Embryonic facial prominence (tissue), 1 donor: ENCODE measurements at regions not wholly inside any gene's neighbourhood (a gene's known extent, or its start where the extent isn't known, plus 50 kb on each side); places are given as distances from the start of the nearest gene placed in this dataset.
"Not testable (repeated sequence)": the region's sequence is repeated elsewhere in the genome, so short reads cannot be mapped to it uniquely, and the experiment has no call there.

ENCODE experiments used
- DNase-seq: peaks from one replicate; pipeline ENCODE4 v3.0.0-alpha.2; 2016; ENCODE audit errors: extremely low spot score

DNA sequence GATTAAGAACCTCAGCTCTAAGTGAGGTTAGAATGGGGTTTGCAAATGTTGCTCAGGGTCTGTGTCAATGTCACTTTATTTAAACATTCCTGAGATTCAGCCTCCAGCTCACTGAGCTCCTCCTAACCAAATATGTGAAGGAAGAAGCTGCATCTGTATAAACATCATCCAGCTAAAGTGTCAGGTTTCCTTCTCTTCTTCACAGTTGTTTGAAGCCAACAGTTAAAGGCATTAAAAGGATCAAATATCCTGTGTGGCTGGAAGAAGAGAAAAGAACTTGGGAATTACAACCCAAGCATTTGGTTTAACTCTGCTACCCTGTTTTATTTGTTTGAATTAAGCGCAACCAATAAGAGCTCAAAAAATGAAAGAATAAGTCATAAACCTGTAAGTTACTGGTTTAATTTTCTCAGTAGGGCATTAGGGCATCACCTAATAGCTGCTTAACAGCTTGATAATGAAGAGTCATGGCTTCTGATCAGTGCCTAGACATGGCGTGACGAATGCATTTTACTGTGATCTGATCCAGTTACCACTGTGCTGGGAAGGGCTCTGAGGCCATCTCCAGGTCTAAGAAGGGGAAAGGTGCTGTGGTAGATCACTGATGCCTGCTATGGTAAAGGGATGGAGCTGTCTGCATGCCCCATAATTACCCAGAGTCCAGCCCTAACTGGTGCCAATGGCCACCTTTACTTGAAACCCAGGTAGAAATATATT lies 165.7 kb upstream of the TSC22D2 start:
- no peak for DNase-seq

GRCh38 chr3:150240891-150241290 lies 167.2 kb upstream of the TSC22D2 start:
- DNase-seq = no peak

GRCh38 chr3:150239766-150240165 lies 168.3 kb upstream of the TSC22D2 start:
- DNase-seq = no peak

DNA sequence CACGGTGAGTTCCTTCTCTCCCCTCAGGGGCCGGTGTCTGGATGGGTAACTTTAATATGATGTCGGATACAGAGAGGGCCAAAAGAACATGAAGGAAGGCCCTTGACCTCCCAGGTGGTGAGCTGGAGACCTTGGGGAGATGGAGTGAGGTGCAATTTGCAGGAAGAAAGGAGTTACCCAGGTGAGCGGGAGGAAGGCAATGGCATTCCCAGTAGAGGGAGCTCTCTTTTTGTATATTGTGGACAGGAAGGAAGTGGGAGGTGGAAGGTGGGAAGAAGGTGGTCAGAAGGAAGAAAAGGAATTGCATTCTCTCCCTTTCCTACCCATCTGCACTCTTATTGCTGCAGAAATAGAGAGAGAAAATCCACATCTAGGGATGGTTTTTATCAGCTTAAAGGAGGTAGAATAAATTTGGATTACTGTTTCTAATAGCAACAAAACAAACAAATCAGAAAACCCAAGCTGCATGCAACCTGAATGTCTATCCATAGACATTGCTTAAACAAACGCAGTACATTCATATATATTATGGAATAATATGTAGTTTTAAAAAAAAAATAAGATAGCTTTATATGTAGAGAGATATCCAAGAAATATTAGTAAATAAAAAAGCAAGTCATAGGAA lies 169.0 kb upstream of the TSC22D2 start:
- DNase-seq = no peak

GRCh38 chr3:150238048-150238802 lies 169.9 kb upstream of the TSC22D2 start:
- DNase-seq = no peak

GRCh38 chr3:150237490-150237889 lies 170.6 kb upstream of the TSC22D2 start:
- DNase-seq = no peak

- no peak for DNase-seq
Measured at GRCh38 chr3:150236316-150237082, 171.6 kb upstream of the TSC22D2 start.

DNA sequence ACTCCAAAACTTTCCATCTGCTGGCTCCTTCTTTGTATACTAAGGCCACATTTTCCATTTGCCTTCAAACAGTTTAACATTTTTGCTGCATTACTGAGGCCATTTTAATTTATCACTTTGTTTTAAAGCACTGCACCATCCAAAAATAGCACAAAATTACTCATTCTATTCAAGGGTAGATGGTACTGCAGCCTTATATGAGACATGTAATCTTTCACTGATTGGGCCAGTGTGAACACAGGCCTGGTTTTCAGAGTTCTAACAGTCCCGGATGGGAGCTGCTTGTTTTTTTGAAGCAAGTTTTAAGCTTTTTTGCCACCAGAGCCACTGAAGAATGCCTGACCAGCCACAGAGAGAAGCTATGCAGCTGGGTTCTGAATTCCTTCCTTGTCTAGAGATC lies 172.3 kb upstream of the TSC22D2 start:
- DNase-seq = no peak

GRCh38 chr3:150232992-150233451 lies 175.1 kb upstream of the TSC22D2 start:
- DNase-seq = no peak

DNA sequence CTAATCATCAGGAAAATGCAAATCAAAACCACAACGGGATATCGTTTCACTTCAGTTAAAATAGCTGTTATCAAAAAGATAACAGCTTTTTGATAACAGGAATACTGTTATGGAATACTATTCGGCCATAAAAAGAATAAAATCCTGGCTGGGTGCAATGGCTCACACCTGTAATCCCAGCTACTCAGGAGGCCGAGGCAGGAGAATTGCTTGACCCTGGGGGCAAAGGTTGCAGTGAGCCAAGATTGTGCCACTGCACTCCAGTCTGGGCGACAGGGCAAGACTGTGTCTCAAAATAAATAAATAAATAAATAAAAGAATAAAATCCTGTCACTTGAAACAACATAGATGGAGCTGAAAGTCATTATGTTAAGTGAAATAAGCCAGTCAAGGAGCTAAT lies 178.1 kb upstream of the TSC22D2 start:
- no peak for DNase-seq

GRCh38 chr3:150228626-150229025 lies 179.5 kb upstream of the TSC22D2 start:
- not testable (repeated sequence) for DNase-seq

- no peak for DNase-seq
Measured at GRCh38 chr3:150227839-150228238, 180.3 kb upstream of the TSC22D2 start.

GRCh38 chr3:150225986-150226385 lies 182.1 kb upstream of the TSC22D2 start:
- DNase-seq = no peak

DNA sequence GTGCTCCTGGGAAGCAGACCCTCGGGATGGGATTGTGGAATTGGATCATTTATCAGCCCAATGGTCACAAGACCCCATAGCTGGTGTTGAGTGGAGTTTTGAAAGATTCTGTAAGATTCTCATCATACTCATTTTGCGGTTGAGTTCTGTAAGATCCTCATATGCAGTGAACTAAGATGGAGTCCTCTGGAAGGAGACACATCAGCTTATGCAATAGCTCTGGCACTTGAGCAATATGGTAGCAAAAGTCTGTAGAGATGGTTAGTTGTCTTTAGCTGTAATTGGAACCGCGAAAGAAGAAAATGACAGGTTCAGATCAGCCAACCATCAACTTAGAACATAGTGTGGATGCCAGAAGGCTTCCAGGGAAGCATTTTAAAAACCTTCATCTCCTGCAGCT lies 184.5 kb upstream of the TSC22D2 start:
- no peak for DNase-seq

- DNase-seq = no peak
Measured at GRCh38 chr3:150222691-150223489, 185.2 kb upstream of the TSC22D2 start.

DNA sequence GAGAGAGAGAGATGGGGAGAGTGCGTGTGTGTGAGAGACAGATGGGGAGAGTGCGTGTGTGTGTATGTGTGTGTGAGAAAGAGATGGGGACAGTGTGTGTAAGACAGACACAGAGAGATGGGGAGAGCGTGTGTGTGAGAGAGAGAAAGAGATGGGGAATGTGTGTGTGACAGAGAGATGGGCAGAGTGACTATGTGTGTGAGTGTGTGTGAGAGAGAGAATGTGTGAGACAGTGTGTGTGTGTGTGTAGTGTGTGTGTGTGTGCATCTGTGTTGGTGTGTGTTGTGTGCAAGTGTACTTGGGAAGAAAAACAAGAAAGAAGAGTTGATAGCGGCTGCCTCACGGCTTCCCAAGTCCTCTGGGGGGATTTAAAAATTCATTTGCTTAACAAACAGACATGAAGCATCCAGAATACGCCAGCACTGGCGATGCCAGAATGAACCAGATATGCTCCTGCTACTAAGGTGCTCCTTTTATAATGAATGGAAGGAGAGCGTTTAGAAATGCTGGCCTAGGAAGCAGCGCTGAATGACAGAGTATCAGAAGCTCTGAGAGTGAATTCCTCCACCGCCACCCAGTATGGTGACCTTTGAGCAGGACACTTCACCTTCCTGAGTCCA lies 186.1 kb upstream of the TSC22D2 start:
- no peak for DNase-seq

DNA sequence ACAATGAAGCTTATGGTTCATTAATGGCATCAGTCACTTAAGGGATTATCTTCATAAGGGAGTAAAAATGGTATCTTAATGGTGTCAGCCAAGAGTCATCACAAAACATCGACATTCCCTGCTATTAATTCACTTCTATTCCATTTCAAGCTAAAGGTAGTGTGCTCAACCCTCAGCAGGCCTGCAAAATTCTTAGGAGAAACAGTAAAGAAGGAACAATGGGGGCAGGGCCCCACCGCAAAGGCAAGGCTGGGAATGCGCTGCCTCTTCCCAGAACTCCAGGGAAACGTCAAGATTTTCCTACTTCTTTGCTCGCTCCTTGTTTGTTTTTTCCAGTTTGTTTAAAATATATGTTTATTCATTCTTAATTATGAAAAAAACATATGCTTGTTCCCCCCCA lies 187.3 kb upstream of the TSC22D2 start:
- DNase-seq = no peak

GRCh38 chr3:150220041-150220440 lies 188.1 kb upstream of the TSC22D2 start:
- no peak for DNase-seq

DNA sequence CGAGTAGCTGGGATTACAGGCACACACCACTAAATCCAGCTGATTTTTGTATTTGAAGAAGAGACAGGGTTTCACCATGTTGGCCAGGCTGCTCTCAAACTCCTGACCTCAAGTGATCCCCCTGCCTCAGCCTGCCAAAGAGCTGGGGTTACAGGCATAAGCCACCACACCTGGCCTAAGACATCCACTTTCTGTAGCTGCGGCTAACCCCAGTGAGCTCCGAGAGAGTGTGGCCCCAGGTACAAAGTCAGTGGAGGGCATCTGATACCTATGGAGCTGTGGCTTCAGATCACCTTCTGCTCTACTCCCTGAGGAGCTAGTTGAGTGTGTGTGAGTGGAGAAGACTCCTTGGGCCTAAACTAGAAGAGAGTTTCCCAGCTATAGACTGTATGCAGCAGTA lies 189.3 kb upstream of the TSC22D2 start:
- no peak for DNase-seq

DNA sequence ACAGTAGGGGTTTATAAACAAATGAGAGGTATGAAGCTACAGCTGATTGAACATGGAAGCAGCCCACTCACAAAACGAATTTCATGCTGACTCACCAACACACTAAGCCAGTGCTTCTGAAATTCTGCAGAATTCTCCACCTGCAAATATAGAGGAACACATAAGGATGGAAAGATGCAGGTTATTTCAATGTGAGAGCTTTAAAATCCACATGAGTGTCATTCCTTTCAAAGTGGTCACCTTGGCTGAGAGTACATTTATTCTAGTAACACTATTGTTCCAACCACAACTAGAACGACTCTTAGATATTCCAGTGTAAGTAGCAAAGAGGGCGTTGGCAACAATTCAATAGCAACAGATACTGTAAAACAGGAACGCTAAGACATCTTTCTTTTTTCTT lies 189.9 kb upstream of the TSC22D2 start:
- DNase-seq = no peak

DNA sequence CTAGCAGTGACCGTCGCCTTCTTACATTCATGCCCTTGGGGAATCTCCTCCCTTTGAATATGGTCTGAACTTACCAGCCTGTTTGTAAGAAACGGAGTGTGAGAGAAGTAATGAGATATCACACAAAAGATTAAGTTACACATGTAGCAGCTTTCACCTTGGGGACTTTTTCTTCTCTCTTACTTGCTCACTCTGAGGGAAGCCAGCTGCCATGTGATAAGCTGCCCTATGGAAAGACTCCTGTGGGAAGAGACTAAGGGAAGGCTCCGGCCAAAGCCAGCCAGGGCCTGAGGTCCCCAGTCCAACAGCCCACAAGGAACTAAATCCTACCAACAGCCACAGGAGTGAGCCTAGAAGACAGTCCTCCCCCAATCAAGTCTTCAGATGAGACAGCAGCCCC lies 190.4 kb upstream of the TSC22D2 start:
- DNase-seq = no peak
